Nephron (organoid): ENCODE measurements at regions not wholly inside any gene's neighbourhood (a gene's known extent, or its start where the extent isn't known, plus 50 kb on each side); places are given as distances from the start of the nearest gene placed in this dataset.

Experiments used
- H3K27ac Mint-ChIP-seq, 3 experiments: 2 replicates each; pipeline ENCODE4 v1.8.0; 2020; ENCODE audit warnings: mixed read lengths in 3 of 3, mild to moderate bottlenecking in 2 of 3, moderate library complexity in 1 of 3
- H3K27me3 Mint-ChIP-seq: 2 replicates; pipeline ENCODE4 v1.8.0; 2021; ENCODE audit warnings: low read depth, mild to moderate bottlenecking, moderate library complexity, mixed read lengths
- H3K36me3 Mint-ChIP-seq: 2 replicates; pipeline ENCODE4 v1.8.0; 2020; ENCODE audit warnings: low read depth, mixed read lengths
- H3K4me1 Mint-ChIP-seq: 2 replicates; pipeline ENCODE4 v1.8.0; 2020; ENCODE audit warnings: mixed read lengths
- H3K4me3 Mint-ChIP-seq, 3 experiments: 2 replicates each; pipeline ENCODE4 v1.8.0; 2020; ENCODE audit warnings: mild to moderate bottlenecking in 3 of 3, mixed read lengths in 3 of 3, moderate library complexity in 2 of 3
- H3K9me3 Mint-ChIP-seq: 2 replicates; pipeline ENCODE4 v1.8.0; 2020; ENCODE audit warnings: mixed read lengths
- CTCF ChIP-seq, 3 experiments: fragments of 200-600 bp; sonication (generic); IDR thresholded peaks; one replicate each; pipeline ENCODE4 v1.5.0; 2021; ENCODE audit warnings: antibody characterized with exemption in 3 of 3; ENCODE audit not compliant: unreplicated experiment in 3 of 3

GRCh38 chr9:12457237-12457636 lies 235.9 kb upstream of the TYRP1 start:
- Mint-ChIP-seq H3K27me3 (no peaks in the 10 kb centered on the region), H3K4me1 (no peaks in the 10 kb centered on the region), H3K36me3 (no peaks in the 10 kb centered on the region), H3K9me3 (no peaks in the 10 kb centered on the region), H3K27ac (no peak overlapping the region), H3K4me3 (no peak overlapping the region)
- no peak for TF ChIP-seq CTCF (IDR thresholded peaks at IDR 0.05; ENCODE audit: unreplicated experiment in 3 of 3)

- H3K27me3 Mint-ChIP-seq: no peaks in the 10 kb centered on the region
- TF ChIP-seq CTCF (IDR thresholded peaks at IDR 0.05; ENCODE audit: unreplicated experiment in 3 of 3): no peak
- peaks cover 12% of the 10 kb centered on the region for H3K4me1 Mint-ChIP-seq
- no peak overlapping the region for H3K4me3 Mint-ChIP-seq
- H3K27ac Mint-ChIP-seq: no peak overlapping the region
- H3K9me3 Mint-ChIP-seq: no peaks in the 10 kb centered on the region
- H3K36me3 Mint-ChIP-seq: no peaks in the 10 kb centered on the region
Measured at GRCh38 chr9:12461763-12462460, 231.3 kb upstream of the TYRP1 start.

DNA sequence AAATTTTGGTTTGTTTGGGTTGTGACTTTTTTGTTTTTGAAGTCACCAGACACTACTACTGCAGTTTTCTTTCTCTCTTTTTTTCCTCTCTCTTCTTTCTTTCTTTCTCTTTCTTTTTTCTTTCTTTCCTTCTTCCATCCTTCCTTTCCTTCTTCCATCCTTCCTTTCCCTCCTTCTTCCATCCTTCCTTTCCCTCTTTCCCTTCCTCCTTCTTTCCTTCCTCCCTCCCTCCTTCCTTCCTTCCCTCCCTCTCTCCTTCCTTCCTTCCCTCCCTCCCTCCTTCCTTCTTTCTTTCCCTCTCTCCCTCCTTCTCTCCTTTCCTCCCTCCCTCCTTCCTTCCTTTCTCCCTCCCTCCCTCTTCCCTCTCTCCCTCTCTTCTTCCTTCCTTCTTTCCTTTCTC lies 230.3 kb upstream of the TYRP1 start:
- no peak overlapping the region for H3K27ac Mint-ChIP-seq
- no peaks in the 10 kb centered on the region for H3K36me3 Mint-ChIP-seq
- no peak overlapping the region for H3K4me3 Mint-ChIP-seq
- no peak for TF ChIP-seq CTCF (IDR thresholded peaks at IDR 0.05; ENCODE audit: unreplicated experiment in 3 of 3)
- H3K4me1 Mint-ChIP-seq: peaks cover 12% of the 10 kb centered on the region
- H3K9me3 Mint-ChIP-seq: no peaks in the 10 kb centered on the region
- H3K27me3 Mint-ChIP-seq: no peaks in the 10 kb centered on the region

DNA sequence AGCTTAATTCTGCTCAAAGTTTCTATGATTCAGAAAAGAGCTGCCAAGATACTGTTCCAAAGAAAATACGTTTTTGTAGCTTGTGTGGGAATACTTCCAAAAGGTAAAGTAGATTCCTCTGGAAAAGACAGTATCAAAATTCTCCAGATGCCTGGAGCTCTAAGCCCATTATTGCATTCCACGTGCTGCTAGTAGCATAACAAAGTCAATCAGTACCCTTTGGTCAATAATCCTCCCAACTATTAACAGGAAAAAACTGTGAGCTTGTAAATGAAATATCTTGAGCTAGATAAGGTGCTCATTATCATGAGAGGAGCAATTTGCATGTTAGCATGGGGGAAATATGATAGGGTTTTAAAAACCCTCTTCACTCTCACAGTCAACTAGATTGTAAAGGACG lies 229.5 kb upstream of the TYRP1 start:
- Mint-ChIP-seq H3K9me3 (no peaks in the 10 kb centered on the region), H3K4me3 (no peak overlapping the region), H3K27me3 (no peaks in the 10 kb centered on the region), H3K27ac (peak overlapping the region in 2 of 3 experiments; percentile 21 to 67), H3K4me1 (peaks cover 12% of the 10 kb centered on the region), H3K36me3 (no peaks in the 10 kb centered on the region)
- TF ChIP-seq CTCF (IDR thresholded peaks at IDR 0.05; ENCODE audit: unreplicated experiment in 3 of 3): no peak

DNA sequence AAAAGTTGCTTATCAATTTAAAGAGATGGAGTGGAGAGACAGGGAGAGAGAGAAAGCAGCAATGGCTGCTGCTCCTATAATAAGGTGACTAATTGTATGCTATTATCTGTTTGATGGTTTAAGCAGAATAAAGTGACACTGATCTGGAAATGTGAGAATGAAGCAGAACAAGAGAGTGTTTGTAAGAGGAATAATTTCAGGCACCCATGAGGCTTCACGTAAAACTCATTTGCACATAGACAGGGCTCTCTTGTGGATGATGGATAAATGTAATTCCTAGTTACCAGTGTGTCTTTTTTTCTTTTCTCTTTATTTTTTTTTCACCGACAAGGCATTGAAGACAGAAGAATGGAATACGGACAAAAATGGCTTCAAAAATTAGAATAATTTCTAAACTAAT lies 228.8 kb upstream of the TYRP1 start:
- TF ChIP-seq CTCF (IDR thresholded peaks at IDR 0.05; ENCODE audit: unreplicated experiment in 3 of 3): no peak
- Mint-ChIP-seq H3K27ac (no peak overlapping the region), H3K4me3 (no peak overlapping the region), H3K36me3 (no peaks in the 10 kb centered on the region), H3K27me3 (no peaks in the 10 kb centered on the region), H3K9me3 (no peaks in the 10 kb centered on the region), H3K4me1 (peaks cover 12% of the 10 kb centered on the region)

DNA sequence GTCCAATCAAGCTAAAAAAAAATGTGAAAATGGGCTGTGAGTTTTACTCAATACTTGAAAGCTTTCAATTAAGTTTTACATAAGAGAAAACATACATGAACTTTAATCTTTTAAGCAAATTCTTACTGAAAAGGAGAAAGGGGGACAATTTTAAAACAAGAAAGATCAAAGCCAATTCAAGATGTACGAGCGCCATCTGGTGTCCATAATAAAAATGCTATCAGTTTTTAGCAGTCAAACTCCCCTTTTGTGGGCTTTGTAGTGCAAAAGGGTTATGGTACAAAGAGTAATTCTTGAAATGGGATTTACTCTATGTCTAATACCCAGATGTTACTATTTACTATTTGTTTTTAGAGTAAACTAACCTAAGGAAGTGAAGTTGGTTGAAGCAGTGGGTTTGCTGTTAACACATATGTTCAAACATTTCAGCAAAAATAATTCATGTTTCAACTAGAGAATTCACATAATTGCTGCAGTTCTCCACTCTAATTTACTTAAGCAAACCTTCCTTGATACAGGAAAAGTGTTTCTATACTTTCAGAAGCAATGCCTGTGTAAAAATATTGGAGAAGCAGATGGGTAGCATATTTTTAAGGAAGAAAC lies 228.2 kb upstream of the TYRP1 start:
- Mint-ChIP-seq H3K9me3 (no peaks in the 10 kb centered on the region), H3K4me1 (peaks cover 12% of the 10 kb centered on the region), H3K27me3 (no peaks in the 10 kb centered on the region), H3K36me3 (no peaks in the 10 kb centered on the region), H3K4me3 (no peak overlapping the region), H3K27ac (no peak overlapping the region)
- peak; percentile 76 to 78 (median 77) for TF ChIP-seq CTCF (IDR thresholded peaks at IDR 0.05; ENCODE audit: unreplicated experiment in 3 of 3)
